Cardiac fibroblast (primary cell): ENCODE measurements at regions not wholly inside any gene's neighbourhood (a gene's known extent, or its start where the extent isn't known, plus 50 kb on each side); places are given as distances from the start of the nearest gene placed in this dataset.

Source experiments
- DNase-seq, 2 donors: peaks; one replicate each; pipeline versions ENCODE4 v3.0.0 to v3.0.0-alpha.2; 2010; ENCODE audit warnings: low read depth in 2 of 2
- H3K4me3 ChIP-seq, 2 donors: replicated peaks in 1 of 2; 1 replicate in 1 of 2; 2 replicates in 1 of 2; pipeline ENCODE4 v1.5.1; 2011; ENCODE audit warnings: low read depth in 2 of 2, low read length in 2 of 2, mild to moderate bottlenecking in 2 of 2, moderate library complexity in 1 of 2
- CTCF ChIP-seq: IDR thresholded peaks from one replicate; pipeline ENCODE4 v1.5.1; 2011; ENCODE audit warnings: low read depth, mild to moderate bottlenecking, low read length, inconsistent platforms

DNA sequence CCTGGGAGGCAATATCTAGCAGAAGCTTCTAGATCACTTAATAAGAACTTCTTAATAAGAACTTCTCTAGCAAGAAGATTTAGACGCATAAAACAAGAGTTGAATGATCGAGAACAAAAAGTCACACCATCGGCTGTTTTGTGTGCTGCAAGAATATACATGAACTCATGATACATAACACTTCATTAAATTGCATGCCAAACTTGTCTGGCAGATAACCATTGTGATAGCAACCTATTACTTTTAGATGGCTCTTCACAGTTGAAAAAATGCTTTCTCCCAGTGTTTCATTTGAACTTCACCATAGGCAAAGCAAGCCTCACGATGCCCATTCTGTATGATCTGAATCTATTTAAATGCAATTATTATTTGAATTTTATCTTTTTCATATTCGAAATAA is 249.9 kb downstream of the CBLN4 start:
- H3K4me3 ChIP-seq, result no peak overlapping the region
- TF ChIP-seq CTCF, result no peak
- no peak for DNase-seq

GRCh38 chr20:55746723-55747122 is 258.6 kb downstream of the CBLN4 start:
- H3K4me3 ChIP-seq, result no peak overlapping the region
- DNase-seq, result no peak
- TF ChIP-seq CTCF, result no peak

- TF ChIP-seq CTCF, result no peak
- DNase-seq, result no peak
- no peak overlapping the region for H3K4me3 ChIP-seq
Measured at GRCh38 chr20:55745840-55746239, 259.5 kb downstream of the CBLN4 start.

GRCh38 chr20:55744896-55745295 is 260.4 kb downstream of the CBLN4 start:
- no peak for TF ChIP-seq CTCF
- no peak overlapping the region for H3K4me3 ChIP-seq
- DNase-seq, result no peak

DNA sequence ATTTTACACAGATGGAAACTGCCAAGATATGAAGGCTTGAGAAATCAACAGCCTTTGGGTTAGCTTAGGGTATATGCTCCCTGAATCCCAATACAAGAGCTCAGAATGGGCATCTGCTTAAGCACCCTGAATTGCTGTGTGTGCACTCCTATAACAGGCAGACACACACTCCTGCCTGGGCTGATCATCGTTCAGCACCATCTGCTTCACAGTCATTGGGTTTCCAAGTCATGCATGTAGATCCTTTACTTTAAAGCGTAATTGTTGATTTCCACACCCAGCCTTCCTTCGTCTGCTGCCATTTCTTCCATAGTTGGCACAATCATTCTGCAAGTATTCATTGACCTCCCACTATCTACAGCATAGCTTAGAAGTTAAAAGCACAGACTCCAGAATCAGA is 263.5 kb downstream of the CBLN4 start:
- TF ChIP-seq CTCF, result no peak
- H3K4me3 ChIP-seq, result no peak overlapping the region
- DNase-seq, result no peak

GRCh38 chr20:55740076-55740475 is 265.2 kb downstream of the CBLN4 start:
- DNase-seq, result no peak
- H3K4me3 ChIP-seq, result no peak overlapping the region
- TF ChIP-seq CTCF, result no peak

DNA sequence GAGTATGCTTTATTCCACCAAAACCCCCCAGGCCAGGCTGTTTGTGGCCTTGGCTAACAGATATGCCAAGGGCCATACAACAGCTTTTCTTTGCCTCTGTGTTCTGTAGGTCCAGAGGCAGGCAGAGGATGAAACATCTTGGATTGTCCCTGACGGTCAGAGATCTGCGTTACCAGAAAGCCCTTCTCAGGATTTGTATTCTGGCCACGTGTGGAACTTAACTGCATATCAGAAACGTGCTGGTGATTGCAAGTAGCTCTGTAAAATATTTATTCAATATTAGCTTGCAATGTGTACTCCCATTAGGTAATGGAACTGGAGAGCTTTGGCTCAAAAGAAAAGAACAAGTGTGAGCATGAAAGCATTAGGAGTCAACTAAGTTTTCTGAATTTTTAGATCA is 275.0 kb downstream of the CBLN4 start:
- TF ChIP-seq CTCF, result no peak
- DNase-seq, result no peak
- no peak overlapping the region for H3K4me3 ChIP-seq
